ENCODE measurements at regions not wholly inside any gene's neighbourhood (a gene's known extent, or its start where the extent isn't known, plus 50 kb on each side); places are given as distances from the start of the nearest gene placed in this dataset.
A peak's percentile ranks its signal among the peaks of the same experiment; 100 is the strongest.

- H3K4me3 ChIP-seq (ENCODE audit: low read depth, low read length): no peak overlapping the region
- TF ChIP-seq, protein P1, sequence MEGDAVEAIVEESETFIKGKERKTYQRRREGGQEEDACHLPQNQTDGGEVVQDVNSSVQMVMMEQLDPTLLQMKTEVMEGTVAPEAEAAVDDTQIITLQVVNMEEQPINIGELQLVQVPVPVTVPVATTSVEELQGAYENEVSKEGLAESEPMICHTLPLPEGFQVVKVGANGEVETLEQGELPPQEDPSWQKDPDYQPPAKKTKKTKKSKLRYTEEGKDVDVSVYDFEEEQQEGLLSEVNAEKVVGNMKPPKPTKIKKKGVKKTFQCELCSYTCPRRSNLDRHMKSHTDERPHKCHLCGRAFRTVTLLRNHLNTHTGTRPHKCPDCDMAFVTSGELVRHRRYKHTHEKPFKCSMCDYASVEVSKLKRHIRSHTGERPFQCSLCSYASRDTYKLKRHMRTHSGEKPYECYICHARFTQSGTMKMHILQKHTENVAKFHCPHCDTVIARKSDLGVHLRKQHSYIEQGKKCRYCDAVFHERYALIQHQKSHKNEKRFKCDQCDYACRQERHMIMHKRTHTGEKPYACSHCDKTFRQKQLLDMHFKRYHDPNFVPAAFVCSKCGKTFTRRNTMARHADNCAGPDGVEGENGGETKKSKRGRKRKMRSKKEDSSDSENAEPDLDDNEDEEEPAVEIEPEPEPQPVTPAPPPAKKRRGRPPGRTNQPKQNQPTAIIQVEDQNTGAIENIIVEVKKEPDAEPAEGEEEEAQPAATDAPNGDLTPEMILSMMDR (IDR thresholded peaks at IDR 0.05; ENCODE audit: low read depth, low read length): no peak
- TF ChIP-seq POLR2A (IDR thresholded peaks at IDR 0.05; ENCODE audit: extremely low read depth, insufficient read length) (no peak), MAX (IDR thresholded peaks at IDR 0.05; ENCODE audit: low read depth, low read length) (no peak)
- no peak for DNase-seq (ENCODE audit: low read depth)
Observed at GRCh38 chr2:144259332-144259731, 260.6 kb downstream of the ZEB2 start.

- no peak for TF ChIP-seq MYC (IDR thresholded peaks at IDR 0.05; ENCODE audit: low read depth, low read length)
- no peak for TF ChIP-seq POLR2A (IDR thresholded peaks at IDR 0.05; ENCODE audit: extremely low read depth, insufficient read length)
- TF ChIP-seq, protein P1 (IDR thresholded peaks at IDR 0.05; ENCODE audit: low read depth, low read length): no peak
- TF ChIP-seq MAX (IDR thresholded peaks at IDR 0.05; ENCODE audit: low read depth, low read length): no peak
- no peak for DNase-seq (ENCODE audit: low read depth)
- no peak overlapping the region for H3K4me3 ChIP-seq (ENCODE audit: low read depth, low read length)
Observed at GRCh38 chr2:144258154-144258553, 261.8 kb downstream of the ZEB2 start.

- no peak overlapping the region for H3K4me3 ChIP-seq (ENCODE audit: low read depth, low read length)
- DNase-seq (ENCODE audit: low read depth): peak; percentile 54
- no peak for TF ChIP-seq POLR2A (IDR thresholded peaks at IDR 0.05; ENCODE audit: extremely low read depth, insufficient read length)
- no peak for TF ChIP-seq MAX (IDR thresholded peaks at IDR 0.05; ENCODE audit: low read depth, low read length)
- no peak for TF ChIP-seq MYC (IDR thresholded peaks at IDR 0.05; ENCODE audit: low read depth, low read length)
- TF ChIP-seq, protein P1 (IDR thresholded peaks at IDR 0.05; ENCODE audit: low read depth, low read length): no peak
Observed at GRCh38 chr2:144256996-144257707, 262.8 kb downstream of the ZEB2 start.

DNA sequence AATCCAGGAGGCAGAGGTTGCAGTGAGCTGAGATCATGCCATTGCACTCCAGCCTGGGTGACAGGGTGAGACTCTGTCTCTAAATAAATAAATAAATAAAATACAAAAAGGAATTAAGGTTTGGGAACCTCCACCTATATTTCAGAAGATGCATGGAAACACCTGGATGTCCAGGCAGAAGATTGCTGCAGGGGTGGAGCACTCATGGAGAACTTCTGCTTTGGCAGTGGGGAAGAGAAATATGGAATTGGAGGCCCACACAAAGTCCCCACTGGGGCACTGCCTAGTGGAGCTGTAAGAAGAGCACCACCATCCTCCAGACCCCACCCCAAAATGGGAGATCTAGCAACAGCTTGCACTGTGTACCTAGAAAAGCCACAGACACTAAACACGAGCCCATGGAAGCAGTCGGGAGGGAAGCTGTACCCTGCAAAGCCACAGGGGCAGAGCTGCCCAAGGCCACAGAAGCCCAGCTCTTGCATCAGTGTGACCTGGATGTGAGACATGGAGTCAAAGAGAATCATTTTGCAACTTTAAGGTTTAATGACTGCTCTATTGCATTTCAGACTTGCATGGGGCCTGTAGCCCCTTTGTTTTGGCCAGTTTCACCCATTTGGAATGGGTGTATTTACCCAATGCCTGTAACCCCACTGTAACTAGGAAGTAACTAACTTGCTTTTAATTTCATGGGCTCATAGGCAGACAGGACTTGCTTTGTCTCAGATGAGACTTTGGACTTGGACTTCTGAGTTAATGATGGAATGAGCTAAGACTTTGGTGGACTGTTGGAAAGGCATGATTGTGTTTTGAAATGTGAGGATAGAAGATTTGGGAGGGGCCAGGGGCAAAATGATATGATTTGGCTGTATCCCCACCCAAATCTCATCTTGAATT, 265.3 kb downstream of the ZEB2 start:
- no peak for TF ChIP-seq POLR2A (IDR thresholded peaks at IDR 0.05; ENCODE audit: extremely low read depth, insufficient read length)
- no peak for TF ChIP-seq MYC (IDR thresholded peaks at IDR 0.05; ENCODE audit: low read depth, low read length)
- no peak for TF ChIP-seq MAX (IDR thresholded peaks at IDR 0.05; ENCODE audit: low read depth, low read length)
- TF ChIP-seq, protein P1 (IDR thresholded peaks at IDR 0.05; ENCODE audit: low read depth, low read length): no peak
- no peak for DNase-seq (ENCODE audit: low read depth)

DNA sequence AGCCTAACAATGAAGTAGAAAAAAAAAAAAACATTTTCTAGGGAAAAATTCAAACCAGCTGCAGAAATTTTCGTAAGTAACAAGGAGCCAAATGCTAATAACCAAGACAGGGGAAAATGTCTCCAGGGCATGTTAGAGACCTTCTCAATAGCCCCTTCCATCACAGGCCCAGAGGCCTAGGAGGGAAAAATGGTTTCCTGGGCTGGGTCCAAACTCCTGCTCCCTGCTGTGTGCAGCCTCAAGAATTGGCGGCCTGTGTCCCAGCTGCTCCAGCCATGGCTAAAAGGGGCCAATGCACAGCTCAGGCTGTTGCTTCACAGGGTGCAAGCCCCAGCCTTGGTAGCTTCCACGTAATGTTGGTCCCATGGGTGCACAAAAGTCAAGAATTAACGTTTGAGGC, 266.2 kb downstream of the ZEB2 start:
- no peak overlapping the region for H3K4me3 ChIP-seq (ENCODE audit: low read depth, low read length)

More for the DNA sequence above, 265.3 kb downstream of the ZEB2 start:
- no peak overlapping the region for H3K4me3 ChIP-seq (ENCODE audit: low read depth, low read length)

DNA sequence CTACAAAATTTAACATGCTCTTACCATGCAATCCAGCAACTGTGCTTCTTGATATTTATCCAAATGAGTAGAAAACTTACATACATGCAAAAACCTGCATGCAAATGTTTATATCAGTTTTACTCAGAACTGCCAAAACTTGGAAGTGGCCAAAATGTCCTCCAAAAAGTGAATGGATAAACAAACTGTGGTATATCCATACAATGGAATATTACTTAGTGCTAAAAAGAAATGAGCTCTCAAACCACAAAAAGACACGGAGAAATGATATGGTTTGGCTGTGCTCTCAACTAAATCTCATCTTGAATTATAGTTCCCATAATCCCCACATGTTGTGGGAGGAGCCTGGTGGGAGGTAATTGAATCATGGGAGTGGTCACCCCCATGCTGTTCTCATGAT, 267.2 kb downstream of the ZEB2 start:
- TF ChIP-seq MYC (IDR thresholded peaks at IDR 0.05; ENCODE audit: low read depth, low read length) (no peak), MAX (IDR thresholded peaks at IDR 0.05; ENCODE audit: low read depth, low read length) (no peak), POLR2A (IDR thresholded peaks at IDR 0.05; ENCODE audit: extremely low read depth, insufficient read length) (no peak)
- TF ChIP-seq, protein P1 (IDR thresholded peaks at IDR 0.05; ENCODE audit: low read depth, low read length): no peak
- DNase-seq (ENCODE audit: low read depth): no peak
- H3K4me3 ChIP-seq (ENCODE audit: low read depth, low read length): no peak overlapping the region

More for the DNA sequence above, 266.2 kb downstream of the ZEB2 start:
- no peak for DNase-seq (ENCODE audit: low read depth)
- TF ChIP-seq POLR2A (IDR thresholded peaks at IDR 0.05; ENCODE audit: extremely low read depth, insufficient read length): no peak
